ENCODE measurements at regions not wholly inside any gene's neighbourhood (a gene's known extent, or its start where the extent isn't known, plus 50 kb on each side); places are given as distances from the start of the nearest gene placed in this dataset.

DNA sequence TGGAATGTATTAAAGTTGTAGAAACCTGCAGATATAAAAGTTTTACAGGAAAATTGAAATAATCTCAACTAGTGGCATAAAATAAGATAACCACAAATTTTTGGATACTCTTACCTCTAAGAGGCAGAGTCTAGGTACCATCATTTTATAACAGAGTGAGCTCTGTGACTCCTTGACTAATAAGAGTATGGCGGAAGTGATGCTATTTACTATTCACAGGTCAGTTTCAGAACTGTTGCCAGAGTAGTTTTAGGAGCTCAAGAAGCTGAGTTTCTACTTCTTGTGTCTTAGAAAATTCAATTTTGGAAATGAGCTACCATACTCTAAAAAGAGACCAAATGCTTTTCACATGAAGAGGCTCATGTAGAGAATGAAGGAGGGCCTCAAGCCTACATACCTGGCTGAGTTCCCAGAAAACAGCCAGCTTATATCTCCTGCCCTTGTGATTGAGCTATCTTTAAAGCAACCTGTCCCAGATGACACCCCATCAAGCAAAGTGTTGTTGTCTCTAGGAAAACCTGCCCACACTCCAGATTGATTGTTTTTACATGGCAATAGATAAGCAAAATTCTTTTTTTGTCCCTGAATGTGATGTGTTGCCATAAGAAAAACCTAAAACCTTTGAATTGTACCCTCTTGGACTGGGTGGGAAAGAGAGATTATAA, 712.8 kb upstream of the CNTN5 start:
- TF ChIP-seq CTBP1 (IDR thresholded peaks at IDR 0.05; ENCODE audit: borderline replicate concordance) (no peak), FOXA1 (IDR thresholded peaks at IDR 0.05) (no peak), ZNF384 (IDR thresholded peaks at IDR 0.05) (no peak), ARNT (IDR thresholded peaks at IDR 0.05) (no peak), SUZ12 (IDR thresholded peaks at IDR 0.05) (no peak), FOXK2 (IDR thresholded peaks at IDR 0.05) (no peak), L3MBTL2 (conservative IDR thresholded peaks at IDR 0.05) (no peak)
